Panc1 (cell line): ENCODE measurements at regions not wholly inside any gene's neighbourhood (a gene's known extent, or its start where the extent isn't known, plus 50 kb on each side); places are given as distances from the start of the nearest gene placed in this dataset.

Source experiments
- ATAC-seq: fragments of 200-7000 bp; cut with Tn5 transposase; 2 replicates; pipeline ENCODE4 v1.9.1; 2020; ENCODE audit warnings: mild to moderate bottlenecking, moderate library complexity
- BruUV-seq: library from RNA; stranded (reverse); fragments of 400-500 nt; replicated peaks from 2 replicates; lab custom pipeline; 2021; lab: Mats Ljungman, UMichigan
- CTCF ChIA-PET: fragments of 300-600 bp; sonication (Branson Sonifier 250); formaldehyde crosslinking; loops from one replicate; lab custom pipeline; 2022; ENCODE audit warnings: antibody characterized with exemption; lab: Charles Lee
- POLR2A ChIA-PET: fragments of 300-600 bp; sonication (Branson Sonifier 250); formaldehyde crosslinking; loops from one replicate; lab custom pipeline; 2022; ENCODE audit warnings: antibody characterized with exemption; lab: Charles Lee
- DNase-seq: peaks from one replicate; pipeline ENCODE4 v3.0.0-alpha.2; 2010; ENCODE audit warnings: low read depth, low spot score
- H3K27ac ChIP-seq: 2 replicates; pipeline ENCODE4 v1.5.1; 2011; ENCODE audit warnings: mild to moderate bottlenecking, low read length, inconsistent platforms
- H3K27me3 ChIP-seq: fragments of 200-500 bp; sonication (Bioruptor generic); 2 replicates; pipeline ENCODE4 v1.6.0; 2014; ENCODE audit warnings: low read length, inconsistent platforms; ENCODE audit not compliant: control insufficient read depth, insufficient read depth
- H3K36me3 ChIP-seq: fragments of 200-500 bp; sonication (Bioruptor generic); 2 replicates; pipeline ENCODE4 v1.5.1; 2014; ENCODE audit warnings: inconsistent platforms, mild to moderate bottlenecking, low read length, moderate library complexity; ENCODE audit not compliant: control insufficient read depth, insufficient read depth
- H3K4me1 ChIP-seq: 2 replicates; pipeline ENCODE4 v1.5.1; 2011; ENCODE audit warnings: inconsistent platforms, mild to moderate bottlenecking, low read length, moderate library complexity; ENCODE audit not compliant: control insufficient read depth, insufficient read depth
- H3K4me3 ChIP-seq, 2 experiments: 2 replicates each; pipeline ENCODE4 v1.5.1; 2011 to 2012; ENCODE audit warnings: low read depth in 2 of 2, low read length in 2 of 2, mild to moderate bottlenecking in 2 of 2, inconsistent platforms in 1 of 2, moderate library complexity in 1 of 2
- H3K9me3 ChIP-seq: fragments of 200-500 bp; sonication (Bioruptor generic); 2 replicates; pipeline ENCODE4 v1.5.1; 2014; ENCODE audit warnings: low read depth, mild to moderate bottlenecking, inconsistent platforms, low read length, moderate library complexity; ENCODE audit not compliant: control insufficient read depth, insufficient read depth
- POLR2AphosphoS5 ChIP-seq: IDR thresholded peaks from 2 replicates; pipeline ENCODE4 v1.6.1; 2012; ENCODE audit warnings: mild to moderate bottlenecking, low read depth, low read length, moderate library complexity
- REST ChIP-seq, 2 experiments: IDR thresholded peaks; 2 replicates each; pipeline ENCODE4 v1.6.1; 2011 to 2012; ENCODE audit warnings: low read depth in 2 of 2, control low read depth in 1 of 2, low read length in 1 of 2, mild to moderate bottlenecking in 1 of 2, moderate library complexity in 1 of 2; ENCODE audit not compliant: insufficient read depth in 1 of 2
- SIN3A ChIP-seq: IDR thresholded peaks from 2 replicates; pipeline ENCODE4 v1.6.1; 2012; ENCODE audit warnings: low read depth, mild to moderate bottlenecking, low read length, moderate library complexity, borderline replicate concordance; ENCODE audit not compliant: insufficient read depth
- TCF7L2 ChIP-seq: IDR thresholded peaks from 2 replicates; pipeline ENCODE4 v1.6.1; 2011; ENCODE audit warnings: mild to moderate bottlenecking, low read depth, low read length, inconsistent platforms
- in situ Hi-C: cut with HindIII; loops from 2 replicates; pipeline ENCODE4 v1.10.0; 2016; ENCODE audit warnings: low sequenced_read_pairs, low pct_unique_long_range_greater_than_20kb
- intact Hi-C: fragments of 100-400 bp; cut with micrococcal nuclease; formaldehyde crosslinking; loops from one replicate; pipeline ENCODE4 v1.10.0; 2022; ENCODE audit not compliant: unreplicated experiment
- TF ChIP-seq, protein P1 (sequence below): fragments of 450-650 bp; IDR thresholded peaks from 2 replicates; pipeline ENCODE4 v1.5.1; 2017; ENCODE audit warnings: mild to moderate bottlenecking

DNA sequence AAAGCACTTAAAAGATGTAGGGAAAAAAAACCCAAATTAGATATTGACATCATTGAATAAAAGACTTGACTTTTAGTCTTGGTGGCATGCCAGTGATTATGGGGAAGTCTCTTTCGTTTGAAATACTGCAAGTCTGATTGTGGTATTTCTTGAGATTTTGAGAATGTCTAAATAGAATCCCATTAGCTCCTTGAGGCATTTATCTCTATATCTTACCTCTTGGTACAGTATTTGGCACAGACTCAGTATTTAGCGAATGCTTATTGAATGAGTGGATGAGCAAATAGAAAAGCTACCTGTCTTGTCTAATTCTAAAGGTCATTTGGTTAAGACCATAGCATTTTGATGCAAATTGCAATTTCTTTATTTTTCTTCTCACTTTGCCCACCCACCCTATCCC, 156.5 kb downstream of the TFAP2B start:
- intact Hi-C loops (no loop called here), in situ Hi-C loops (no loop called here)
- ATAC-seq = no peak
- CTCF ChIA-PET = no interaction called here
- DNase-seq = no peak
- Histone ChIP-seq H3K4me1 (no peaks in the 10 kb centered on the region), H3K4me3 (no peak overlapping the region), H3K27ac (no peak overlapping the region), H3K36me3 (no peaks in the 10 kb centered on the region), H3K9me3 (no peaks in the 10 kb centered on the region), H3K27me3 (no peaks in the 10 kb centered on the region)
- POLR2A ChIA-PET = no interaction called here
- no peak for TF ChIP-seq SIN3A
- no peak for TF ChIP-seq TCF7L2
- no peak for TF ChIP-seq REST (IDR thresholded peaks at IDR 0.05; ENCODE audit: insufficient read depth in 1 of 2, low read depth in 2 of 2, low read length in 1 of 2)
- no peak for TF ChIP-seq POLR2AphosphoS5
- TF ChIP-seq, protein P1, sequence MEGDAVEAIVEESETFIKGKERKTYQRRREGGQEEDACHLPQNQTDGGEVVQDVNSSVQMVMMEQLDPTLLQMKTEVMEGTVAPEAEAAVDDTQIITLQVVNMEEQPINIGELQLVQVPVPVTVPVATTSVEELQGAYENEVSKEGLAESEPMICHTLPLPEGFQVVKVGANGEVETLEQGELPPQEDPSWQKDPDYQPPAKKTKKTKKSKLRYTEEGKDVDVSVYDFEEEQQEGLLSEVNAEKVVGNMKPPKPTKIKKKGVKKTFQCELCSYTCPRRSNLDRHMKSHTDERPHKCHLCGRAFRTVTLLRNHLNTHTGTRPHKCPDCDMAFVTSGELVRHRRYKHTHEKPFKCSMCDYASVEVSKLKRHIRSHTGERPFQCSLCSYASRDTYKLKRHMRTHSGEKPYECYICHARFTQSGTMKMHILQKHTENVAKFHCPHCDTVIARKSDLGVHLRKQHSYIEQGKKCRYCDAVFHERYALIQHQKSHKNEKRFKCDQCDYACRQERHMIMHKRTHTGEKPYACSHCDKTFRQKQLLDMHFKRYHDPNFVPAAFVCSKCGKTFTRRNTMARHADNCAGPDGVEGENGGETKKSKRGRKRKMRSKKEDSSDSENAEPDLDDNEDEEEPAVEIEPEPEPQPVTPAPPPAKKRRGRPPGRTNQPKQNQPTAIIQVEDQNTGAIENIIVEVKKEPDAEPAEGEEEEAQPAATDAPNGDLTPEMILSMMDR = no peak
- no TSS peak for BruUV-seq

DNA sequence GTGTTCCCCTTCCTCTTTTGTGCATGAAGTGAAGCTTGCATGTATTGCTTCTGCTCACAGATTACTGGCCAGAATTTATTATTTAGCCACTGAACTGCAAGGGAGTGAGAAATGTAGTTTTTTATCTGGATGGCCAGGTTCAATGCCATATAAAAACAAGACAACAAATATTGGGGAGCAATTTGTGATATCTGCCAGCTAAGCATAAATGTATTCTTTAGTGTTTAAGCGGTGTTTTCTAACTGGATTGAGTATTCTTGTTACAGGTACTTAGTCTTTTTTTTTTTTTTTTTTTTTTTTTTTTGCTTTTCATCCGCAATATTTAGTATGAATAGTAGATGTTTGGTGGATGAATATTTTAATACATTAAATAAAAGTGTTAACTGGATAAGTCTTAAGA, 158.2 kb downstream of the TFAP2B start:
- Histone ChIP-seq H3K9me3 (no peaks in the 10 kb centered on the region), H3K27ac (no peak overlapping the region), H3K27me3 (no peaks in the 10 kb centered on the region), H3K4me1 (no peaks in the 10 kb centered on the region), H3K36me3 (no peaks in the 10 kb centered on the region), H3K4me3 (no peak overlapping the region)
- ChIA-PET POLR2A (no interaction called here), CTCF (no interaction called here)
- intact Hi-C loops (no loop called here), in situ Hi-C loops (no loop called here)
- DNase-seq (no peak), ATAC-seq (no peak)
- no TSS peak for BruUV-seq
- no peak for TF ChIP-seq REST (IDR thresholded peaks at IDR 0.05; ENCODE audit: insufficient read depth in 1 of 2, low read depth in 2 of 2, low read length in 1 of 2)
- no peak for TF ChIP-seq SIN3A
- TF ChIP-seq TCF7L2 = no peak
- TF ChIP-seq, protein P1 = no peak
- TF ChIP-seq POLR2AphosphoS5 = no peak
